GM21447 (cell line): ENCODE measurements at regions not wholly inside any gene's neighbourhood (a gene's known extent, or its start where the extent isn't known, plus 50 kb on each side); places are given as distances from the start of the nearest gene placed in this dataset.
"Not testable (repeated sequence)": the region's sequence is repeated elsewhere in the genome, so short reads cannot be mapped to it uniquely, and the experiment has no call there.

ENCODE experiments used
- ATAC-seq: cut with Tn5 transposase; IDR thresholded peaks from one replicate; pipeline ENCODE4 v1.9.1; 2021; ENCODE audit not compliant: unreplicated experiment

GRCh38 chr7:142477801-142478200 lies 219.9 kb upstream of the PRSS58 start:
- not testable (repeated sequence) for ATAC-seq

GRCh38 chr7:142477079-142477651 lies 219.3 kb upstream of the PRSS58 start:
- no peak for ATAC-seq

GRCh38 chr7:142476077-142476476 lies 218.2 kb upstream of the PRSS58 start:
- no peak for ATAC-seq

- ATAC-seq, result no peak
Observed at GRCh38 chr7:142471820-142472219, 214.0 kb upstream of the PRSS58 start.

- no peak for ATAC-seq
Observed at GRCh38 chr7:142470544-142470830, 212.6 kb upstream of the PRSS58 start.

- no peak for ATAC-seq
Observed at GRCh38 chr7:142469696-142470543, 212.1 kb upstream of the PRSS58 start.

GRCh38 chr7:142468871-142469665 lies 211.2 kb upstream of the PRSS58 start:
- no peak for ATAC-seq

- not testable (repeated sequence) for ATAC-seq
Observed at GRCh38 chr7:142467056-142467655, 209.3 kb upstream of the PRSS58 start.

- peak; percentile 62 for ATAC-seq
Observed at GRCh38 chr7:142463401-142463850, 205.6 kb upstream of the PRSS58 start.

- ATAC-seq, result no peak
Observed at GRCh38 chr7:142461437-142461836, 203.6 kb upstream of the PRSS58 start.

- ATAC-seq, result no peak
Observed at GRCh38 chr7:142460402-142461117, 202.7 kb upstream of the PRSS58 start.

GRCh38 chr7:142459551-142459963 lies 201.7 kb upstream of the PRSS58 start:
- peak; percentile 74 for ATAC-seq

GRCh38 chr7:142457146-142457703 lies 199.4 kb upstream of the PRSS58 start:
- no peak for ATAC-seq

- ATAC-seq, result no peak
Observed at GRCh38 chr7:142455392-142455791, 197.5 kb upstream of the PRSS58 start.

GRCh38 chr7:142454862-142455261 lies 197.0 kb upstream of the PRSS58 start:
- no peak for ATAC-seq

- no peak for ATAC-seq
Observed at GRCh38 chr7:142452791-142453190, 194.9 kb upstream of the PRSS58 start.

GRCh38 chr7:142451817-142452216 lies 194.0 kb upstream of the PRSS58 start:
- no peak for ATAC-seq

GRCh38 chr7:142451296-142451695 lies 193.4 kb upstream of the PRSS58 start:
- no peak for ATAC-seq

GRCh38 chr7:142450695-142451094 lies 192.8 kb upstream of the PRSS58 start:
- ATAC-seq, result no peak

GRCh38 chr7:142450206-142450605 lies 192.3 kb upstream of the PRSS58 start:
- ATAC-seq, result no peak
